ENCODE measurements at regions not wholly inside any gene's neighbourhood (a gene's known extent, or its start where the extent isn't known, plus 50 kb on each side); places are given as distances from the start of the nearest gene placed in this dataset.

DNA sequence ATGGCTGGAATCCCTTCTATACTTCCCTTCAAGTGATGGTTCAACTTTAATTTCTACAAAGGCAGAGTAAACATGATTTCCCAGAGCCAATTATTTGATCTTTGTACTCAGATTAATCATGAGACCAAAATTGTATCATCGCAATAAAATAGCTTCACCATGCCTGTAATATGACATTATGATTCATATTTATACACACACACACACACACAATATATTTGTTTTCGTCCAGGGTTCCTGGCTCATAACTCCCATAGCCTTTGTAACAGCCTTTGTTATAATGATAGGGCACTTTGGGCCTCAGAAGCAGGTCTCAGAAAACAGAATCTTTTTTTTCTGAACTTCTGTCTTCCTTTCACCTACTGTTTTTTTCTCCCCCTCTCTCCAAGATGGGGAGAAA is 270.6 kb downstream of the ADGRA3 start:
- Mint-ChIP-seq H3K27ac (no peak overlapping the region), H3K36me3 (ENCODE audit: low read depth) (no peaks in the 10 kb centered on the region), H3K27me3 (no peaks in the 10 kb centered on the region), H3K9me3 (no peaks in the 10 kb centered on the region), H3K4me1 (ENCODE audit: low read depth) (no peaks in the 10 kb centered on the region), H3K4me3 (no peak overlapping the region)
- intact Hi-C loops (cut with micrococcal nuclease) = no loop called here

DNA sequence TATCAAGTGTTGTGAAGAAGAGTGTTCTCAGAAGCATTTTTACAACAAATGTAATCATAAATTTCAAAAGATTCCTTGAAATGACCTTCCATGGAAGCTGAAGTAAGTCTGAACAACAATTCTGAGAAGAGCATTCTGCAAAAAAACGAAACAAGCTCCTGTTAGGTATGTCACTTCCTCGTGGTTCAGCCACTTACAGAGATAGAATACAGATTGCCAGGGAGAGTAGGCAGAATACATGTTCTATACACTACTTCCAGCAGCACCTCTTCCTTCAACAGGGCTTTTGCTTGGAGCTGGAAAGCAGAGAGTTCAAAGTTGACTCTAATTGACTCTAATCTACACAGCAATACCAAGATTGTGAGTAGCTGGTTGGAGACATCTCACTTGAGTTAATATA is 274.5 kb downstream of the ADGRA3 start:
- H3K4me3 Mint-ChIP-seq = no peak overlapping the region
- H3K27me3 Mint-ChIP-seq = no peaks in the 10 kb centered on the region
- intact Hi-C loops (cut with micrococcal nuclease) = no loop called here
- H3K9me3 Mint-ChIP-seq = no peaks in the 10 kb centered on the region
- H3K36me3 Mint-ChIP-seq (ENCODE audit: low read depth) = no peaks in the 10 kb centered on the region
- H3K27ac Mint-ChIP-seq = no peak overlapping the region
- H3K4me1 Mint-ChIP-seq (ENCODE audit: low read depth) = no peaks in the 10 kb centered on the region

DNA sequence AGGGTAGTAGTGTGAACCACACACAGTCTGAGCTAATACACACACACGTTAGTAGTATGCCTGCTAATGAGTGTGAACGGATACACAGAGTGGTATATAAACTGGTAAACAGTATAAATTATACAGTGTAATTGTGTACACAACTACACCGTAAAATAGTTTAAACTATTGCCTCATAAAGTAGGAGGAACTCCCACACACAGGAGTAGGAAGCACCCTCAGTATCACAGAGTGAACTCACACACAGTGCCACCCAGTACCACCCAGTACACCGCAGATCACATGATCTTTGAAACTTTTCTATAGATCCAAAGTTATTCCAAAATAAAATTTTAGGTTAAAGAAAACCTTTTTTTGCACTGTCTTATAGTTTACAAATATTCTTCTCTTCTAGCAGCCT is 275.1 kb downstream of the ADGRA3 start:
- Mint-ChIP-seq H3K4me1 (ENCODE audit: low read depth) (no peaks in the 10 kb centered on the region), H3K9me3 (no peaks in the 10 kb centered on the region), H3K4me3 (no peak overlapping the region), H3K27ac (no peak overlapping the region), H3K36me3 (ENCODE audit: low read depth) (no peaks in the 10 kb centered on the region), H3K27me3 (no peaks in the 10 kb centered on the region)
- intact Hi-C loops (cut with micrococcal nuclease) = no loop called here

DNA sequence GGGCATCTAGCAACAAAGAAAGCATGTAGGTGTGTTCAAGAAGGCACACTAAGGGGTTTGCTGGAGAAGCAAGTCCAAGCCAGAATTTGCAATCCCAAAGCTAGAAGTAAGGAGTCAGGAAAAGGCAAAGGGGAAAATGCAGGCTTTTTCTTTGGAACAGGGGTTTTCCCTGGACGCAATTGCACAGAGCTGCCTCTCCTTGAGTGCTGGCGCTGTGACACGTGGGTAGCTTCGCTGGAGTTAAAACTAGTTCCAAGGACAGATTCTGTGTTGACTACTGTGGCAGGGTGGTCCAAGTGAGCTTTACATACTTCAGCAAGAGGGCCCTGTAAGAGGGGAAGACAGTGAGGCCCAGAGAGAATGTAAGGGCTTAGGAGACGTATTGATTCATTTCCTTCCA is 277.1 kb downstream of the ADGRA3 start:
- Mint-ChIP-seq H3K4me1 (ENCODE audit: low read depth) (no peaks in the 10 kb centered on the region), H3K27ac (no peak overlapping the region), H3K9me3 (no peaks in the 10 kb centered on the region), H3K4me3 (no peak overlapping the region), H3K36me3 (ENCODE audit: low read depth) (no peaks in the 10 kb centered on the region), H3K27me3 (no peaks in the 10 kb centered on the region)
- intact Hi-C loops (cut with micrococcal nuclease) = no loop called here

DNA sequence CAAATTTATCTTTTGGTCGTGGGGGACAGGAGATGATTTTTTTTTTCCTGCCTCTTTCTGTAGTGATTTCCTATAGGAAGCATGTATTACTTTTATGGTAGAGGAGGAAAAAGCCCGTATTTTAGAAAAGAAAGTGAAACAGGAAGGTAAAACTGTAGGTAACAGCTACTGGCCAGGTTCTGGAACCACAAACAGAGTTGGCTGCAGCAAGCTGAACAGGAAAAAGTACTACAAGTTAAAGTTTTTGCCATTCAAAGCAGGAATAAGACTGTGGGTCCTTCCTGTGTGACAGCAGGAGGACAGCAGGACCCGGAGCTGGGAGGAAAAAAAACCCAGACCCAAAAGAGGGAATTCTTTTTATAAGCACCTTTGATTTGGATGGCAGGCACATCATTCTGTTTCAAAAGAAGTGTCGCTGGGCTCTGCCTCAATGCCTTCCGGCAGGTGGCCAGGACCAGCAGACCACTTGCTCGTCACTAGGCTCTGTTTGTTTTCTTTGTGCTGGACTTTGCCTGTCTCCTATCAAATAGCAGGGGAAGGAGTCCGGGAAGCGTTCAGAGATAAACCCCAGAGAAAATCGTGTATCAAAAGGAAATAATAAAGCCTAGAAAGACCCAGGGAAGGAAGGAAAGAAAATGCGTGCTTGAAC is 277.9 kb downstream of the ADGRA3 start:
- H3K9me3 Mint-ChIP-seq = no peaks in the 10 kb centered on the region
- H3K36me3 Mint-ChIP-seq (ENCODE audit: low read depth) = no peaks in the 10 kb centered on the region
- H3K4me1 Mint-ChIP-seq (ENCODE audit: low read depth) = no peaks in the 10 kb centered on the region
- H3K27ac Mint-ChIP-seq = no peak overlapping the region
- no peak overlapping the region for H3K4me3 Mint-ChIP-seq
- H3K27me3 Mint-ChIP-seq = no peaks in the 10 kb centered on the region
- intact Hi-C loops (cut with micrococcal nuclease) = no loop called here

DNA sequence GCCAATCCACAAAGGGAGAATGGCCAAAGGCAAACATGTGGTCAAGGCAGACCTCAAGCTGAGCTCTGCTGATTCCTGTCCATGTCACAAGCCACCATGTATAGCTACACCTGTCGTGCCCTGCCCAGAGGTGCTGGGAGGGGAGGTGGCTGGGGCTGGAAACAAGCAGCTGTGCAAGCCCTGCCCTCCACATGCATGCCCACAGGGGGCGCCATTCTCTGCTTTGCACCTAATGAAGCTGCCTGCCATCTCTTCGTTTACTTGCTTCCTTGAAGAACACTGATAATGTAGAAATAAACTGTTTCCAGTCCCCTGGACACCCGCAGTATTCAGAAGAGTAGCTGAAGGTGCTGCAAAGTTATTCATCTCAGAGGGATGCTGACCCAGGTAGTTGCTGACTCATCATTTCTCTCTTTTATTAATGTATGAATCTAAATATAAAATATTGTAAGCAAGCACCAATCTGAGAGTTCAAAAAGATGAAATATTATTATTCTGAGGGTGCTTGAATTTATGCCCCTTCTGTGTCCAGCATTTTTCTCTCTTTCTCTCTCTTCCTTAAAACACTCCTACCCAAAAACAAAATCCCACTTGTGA is 278.6 kb downstream of the ADGRA3 start:
- no peaks in the 10 kb centered on the region for H3K27me3 Mint-ChIP-seq
- no peak overlapping the region for H3K4me3 Mint-ChIP-seq
- H3K36me3 Mint-ChIP-seq (ENCODE audit: low read depth) = no peaks in the 10 kb centered on the region
- no peaks in the 10 kb centered on the region for H3K9me3 Mint-ChIP-seq
- no peaks in the 10 kb centered on the region for H3K4me1 Mint-ChIP-seq (ENCODE audit: low read depth)
- no peak overlapping the region for H3K27ac Mint-ChIP-seq
- intact Hi-C loops (cut with micrococcal nuclease) = no loop called here

DNA sequence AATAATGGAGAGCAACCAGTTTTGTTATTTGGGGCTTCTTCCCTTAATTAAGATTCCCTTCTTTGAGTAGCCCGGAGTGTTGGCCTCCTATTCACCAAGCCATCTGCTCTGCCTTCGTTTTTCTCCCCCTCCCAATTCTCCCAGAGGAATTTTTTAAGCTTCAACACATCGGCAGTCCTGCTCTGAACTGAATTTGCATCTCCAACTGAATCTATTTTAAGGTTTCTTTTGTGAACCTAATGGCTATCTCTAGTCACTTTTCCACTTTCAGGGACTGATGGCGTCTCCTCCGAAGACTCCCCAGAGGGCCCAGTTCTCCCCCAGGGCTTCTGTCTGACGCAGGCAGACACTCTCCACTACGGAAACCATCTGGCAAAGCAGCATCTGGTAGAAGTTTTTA is 280.2 kb downstream of the ADGRA3 start:
- Mint-ChIP-seq H3K36me3 (ENCODE audit: low read depth) (no peaks in the 10 kb centered on the region), H3K4me3 (no peak overlapping the region), H3K4me1 (ENCODE audit: low read depth) (no peaks in the 10 kb centered on the region), H3K27me3 (no peaks in the 10 kb centered on the region), H3K9me3 (no peaks in the 10 kb centered on the region), H3K27ac (no peak overlapping the region)
- intact Hi-C loops (cut with micrococcal nuclease) = no loop called here

DNA sequence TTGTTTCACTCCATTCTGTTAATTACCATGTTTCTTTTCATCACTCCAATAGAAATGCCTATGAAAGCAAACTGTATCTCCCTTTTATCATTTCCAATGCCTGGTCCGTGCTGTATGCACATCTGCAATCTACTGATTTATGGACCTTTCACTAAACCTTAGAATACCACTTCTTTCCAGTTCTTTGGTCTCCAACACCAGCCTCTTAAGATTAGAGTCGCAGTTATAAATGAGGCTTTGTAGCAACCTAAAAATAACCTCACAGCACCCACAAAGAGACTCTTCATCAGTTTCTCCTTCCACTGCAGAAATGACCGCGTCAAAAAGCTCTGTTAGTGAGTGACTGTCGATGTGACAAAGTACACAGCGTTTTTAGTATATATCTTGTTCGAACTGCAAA is 282.6 kb downstream of the ADGRA3 start:
- H3K4me3 Mint-ChIP-seq = no peak overlapping the region
- intact Hi-C loops (cut with micrococcal nuclease) = no loop called here
- H3K36me3 Mint-ChIP-seq (ENCODE audit: low read depth) = no peaks in the 10 kb centered on the region
- H3K4me1 Mint-ChIP-seq (ENCODE audit: low read depth) = no peaks in the 10 kb centered on the region
- no peak overlapping the region for H3K27ac Mint-ChIP-seq
- H3K27me3 Mint-ChIP-seq = no peaks in the 10 kb centered on the region
- no peaks in the 10 kb centered on the region for H3K9me3 Mint-ChIP-seq

DNA sequence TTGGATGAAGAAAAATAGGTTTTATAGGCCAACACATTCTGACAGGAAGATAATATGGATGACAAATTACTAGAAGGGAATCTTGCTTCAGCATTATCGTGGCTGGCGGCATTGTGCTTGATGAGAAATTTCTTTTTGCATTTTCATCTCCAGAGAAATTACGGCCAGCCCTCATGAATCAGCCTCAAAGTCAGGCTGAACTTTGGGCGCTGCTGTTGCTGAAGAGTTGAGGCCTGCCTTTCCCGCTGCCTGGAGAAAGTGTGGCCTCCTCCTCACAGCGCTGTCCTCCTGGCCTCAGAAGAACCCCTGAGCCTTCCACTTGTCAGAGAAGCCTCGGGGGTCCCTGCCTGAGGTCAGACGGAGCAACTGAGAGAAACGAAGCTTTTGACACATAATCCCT is 272.4 kb upstream of the KCNIP4 start:
- H3K27ac Mint-ChIP-seq = no peak overlapping the region
- H3K9me3 Mint-ChIP-seq = no peaks in the 10 kb centered on the region
- no peaks in the 10 kb centered on the region for H3K36me3 Mint-ChIP-seq (ENCODE audit: low read depth)
- no peaks in the 10 kb centered on the region for H3K4me1 Mint-ChIP-seq (ENCODE audit: low read depth)
- H3K27me3 Mint-ChIP-seq = no peaks in the 10 kb centered on the region
- intact Hi-C loops (cut with micrococcal nuclease) = no loop called here
- no peak overlapping the region for H3K4me3 Mint-ChIP-seq

DNA sequence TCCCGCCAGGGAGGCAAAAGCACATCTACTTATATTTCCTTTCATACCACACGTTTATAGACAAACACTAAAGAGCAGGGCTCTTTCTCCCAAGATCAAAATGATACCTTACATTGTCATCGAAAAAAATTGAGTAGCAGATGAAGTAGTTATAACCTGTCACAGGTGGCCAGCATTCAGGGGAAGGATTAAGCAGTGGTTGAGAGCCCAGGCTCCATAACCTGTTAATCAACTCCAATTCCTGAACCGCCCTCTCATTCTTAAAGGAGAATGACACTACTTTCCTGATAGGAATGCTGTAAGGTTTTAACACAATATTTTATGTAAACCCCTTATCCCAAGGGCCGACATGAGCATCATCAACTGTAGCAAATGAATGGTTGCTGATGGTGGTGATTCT is 268.9 kb upstream of the KCNIP4 start:
- no peak overlapping the region for H3K4me3 Mint-ChIP-seq
- no peaks in the 10 kb centered on the region for H3K27me3 Mint-ChIP-seq
- intact Hi-C loops (cut with micrococcal nuclease) = no loop called here
- no peaks in the 10 kb centered on the region for H3K4me1 Mint-ChIP-seq (ENCODE audit: low read depth)
- H3K36me3 Mint-ChIP-seq (ENCODE audit: low read depth) = no peaks in the 10 kb centered on the region
- no peak overlapping the region for H3K27ac Mint-ChIP-seq
- peaks cover 5% of the 10 kb centered on the region for H3K9me3 Mint-ChIP-seq

DNA sequence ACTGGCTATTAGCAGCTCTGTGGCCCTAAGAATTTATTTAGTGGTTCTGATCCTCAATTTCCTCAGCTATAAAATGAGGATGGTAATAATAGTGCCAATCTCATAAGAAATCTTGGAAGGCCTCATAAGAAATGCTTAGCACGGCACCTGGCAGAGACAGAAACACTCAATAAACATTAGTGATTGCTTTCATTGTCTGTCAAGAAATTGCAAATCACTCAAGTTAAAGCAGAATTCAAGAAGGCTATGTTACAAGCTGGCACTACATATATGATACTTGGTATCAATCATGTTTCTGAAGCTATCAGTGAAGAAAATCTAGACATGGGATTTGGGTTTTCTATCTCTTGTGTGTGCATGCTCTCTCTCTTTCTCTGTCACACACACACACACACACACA is 267.7 kb upstream of the KCNIP4 start:
- Mint-ChIP-seq H3K9me3 (peaks cover 9% of the 10 kb centered on the region), H3K27me3 (no peaks in the 10 kb centered on the region), H3K4me1 (ENCODE audit: low read depth) (no peaks in the 10 kb centered on the region), H3K27ac (no peak overlapping the region), H3K36me3 (ENCODE audit: low read depth) (no peaks in the 10 kb centered on the region), H3K4me3 (no peak overlapping the region)
- intact Hi-C loops (cut with micrococcal nuclease) = no loop called here

DNA sequence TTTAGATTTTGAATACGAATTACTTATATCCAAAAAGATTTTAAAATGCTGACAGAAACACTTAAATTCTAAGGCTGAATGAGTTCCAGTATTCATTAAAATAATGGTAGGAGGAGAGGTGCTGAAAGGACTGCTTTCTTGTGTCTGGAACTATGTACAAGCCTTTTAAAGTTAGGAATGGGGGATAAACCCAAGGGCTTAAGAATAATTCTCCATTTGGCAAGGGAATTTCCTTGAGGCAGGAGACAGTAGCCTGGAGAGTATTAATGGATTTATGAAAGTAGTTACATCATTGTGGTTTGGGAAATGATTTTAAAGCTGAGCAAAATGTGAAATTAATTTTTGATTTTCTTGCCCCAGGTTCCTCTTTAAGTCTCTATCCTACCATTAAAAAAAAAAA is 266.5 kb upstream of the KCNIP4 start:
- H3K9me3 Mint-ChIP-seq = peaks cover 9% of the 10 kb centered on the region
- H3K4me1 Mint-ChIP-seq (ENCODE audit: low read depth) = no peaks in the 10 kb centered on the region
- intact Hi-C loops (cut with micrococcal nuclease) = no loop called here
- no peak overlapping the region for H3K27ac Mint-ChIP-seq
- no peak overlapping the region for H3K4me3 Mint-ChIP-seq
- no peaks in the 10 kb centered on the region for H3K27me3 Mint-ChIP-seq
- H3K36me3 Mint-ChIP-seq (ENCODE audit: low read depth) = no peaks in the 10 kb centered on the region

DNA sequence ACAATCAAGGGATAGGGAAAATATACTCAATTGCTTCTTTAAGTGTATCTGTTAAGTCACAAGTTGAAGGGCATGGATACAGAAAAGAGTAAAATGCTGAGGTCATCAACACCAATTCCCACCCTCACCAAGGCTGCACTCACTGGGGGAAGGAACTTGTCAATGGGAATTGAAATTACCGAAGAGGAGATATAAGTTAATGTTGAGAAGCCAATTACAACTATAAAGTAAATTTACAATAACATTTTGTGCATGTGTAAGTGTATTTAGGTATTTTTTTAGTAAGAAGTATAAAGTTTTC is 255.1 kb upstream of the KCNIP4 start:
- no peak overlapping the region for H3K27ac Mint-ChIP-seq
- intact Hi-C loops (cut with micrococcal nuclease) = no loop called here

DNA sequence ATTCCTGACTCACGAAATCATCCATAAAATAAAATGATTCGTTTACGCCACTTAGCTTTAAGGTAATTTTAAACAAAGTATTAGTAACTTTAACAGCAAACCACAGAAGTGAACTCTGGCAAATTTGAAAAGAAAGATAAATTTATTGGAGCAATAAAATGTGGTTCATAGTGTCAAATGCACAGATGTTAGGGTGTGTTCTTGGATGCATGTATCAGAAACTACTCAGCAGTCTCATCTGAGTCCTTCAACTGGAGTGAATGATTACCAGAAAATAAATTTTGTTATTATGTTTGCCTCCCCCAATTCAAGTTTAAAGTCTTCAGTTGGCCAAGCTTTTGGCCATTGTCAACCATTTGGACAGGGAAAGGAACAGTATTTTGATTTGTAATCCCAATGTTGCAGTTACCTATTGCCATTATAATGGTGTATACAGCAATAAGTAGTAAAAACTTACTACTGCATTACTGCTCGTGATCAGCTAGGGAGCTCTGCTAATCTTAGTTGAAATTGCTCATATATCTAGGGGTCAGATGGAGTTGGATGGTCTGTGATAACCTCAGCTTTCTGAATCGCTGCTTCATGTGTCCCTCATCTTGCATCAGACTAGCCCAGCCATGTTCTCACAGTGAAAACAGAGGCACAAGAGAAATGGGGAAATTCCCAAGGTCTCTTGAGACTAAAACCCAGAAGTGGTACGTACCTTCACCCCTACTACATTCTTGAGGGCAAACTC is 254.6 kb upstream of the KCNIP4 start:
- Mint-ChIP-seq H3K27me3 (no peaks in the 10 kb centered on the region), H3K4me3 (no peak overlapping the region), H3K36me3 (ENCODE audit: low read depth) (no peaks in the 10 kb centered on the region), H3K27ac (no peak overlapping the region), H3K9me3 (no peaks in the 10 kb centered on the region), H3K4me1 (ENCODE audit: low read depth) (no peaks in the 10 kb centered on the region)
- intact Hi-C loops (cut with micrococcal nuclease) = no loop called here

More for the DNA sequence above, 255.1 kb upstream of the KCNIP4 start:
- no peaks in the 10 kb centered on the region for H3K27me3 Mint-ChIP-seq
- H3K36me3 Mint-ChIP-seq (ENCODE audit: low read depth) = no peaks in the 10 kb centered on the region
- H3K4me3 Mint-ChIP-seq = no peak overlapping the region
- H3K4me1 Mint-ChIP-seq (ENCODE audit: low read depth) = no peaks in the 10 kb centered on the region
- H3K9me3 Mint-ChIP-seq = no peaks in the 10 kb centered on the region
